NCI-H345 treated with DMSO at 0.1 percent for 48 hours (cell line): ENCODE measurements at regions not wholly inside any gene's neighbourhood (a gene's known extent, or its start where the extent isn't known, plus 50 kb on each side); places are given as distances from the start of the nearest gene placed in this dataset.

ENCODE experiments used
- DNase-seq: peaks from one replicate; lab custom pipeline; 2025; ENCODE audit not compliant: unreplicated experiment; lab: John Stamatoyannopoulos, UW

DNA sequence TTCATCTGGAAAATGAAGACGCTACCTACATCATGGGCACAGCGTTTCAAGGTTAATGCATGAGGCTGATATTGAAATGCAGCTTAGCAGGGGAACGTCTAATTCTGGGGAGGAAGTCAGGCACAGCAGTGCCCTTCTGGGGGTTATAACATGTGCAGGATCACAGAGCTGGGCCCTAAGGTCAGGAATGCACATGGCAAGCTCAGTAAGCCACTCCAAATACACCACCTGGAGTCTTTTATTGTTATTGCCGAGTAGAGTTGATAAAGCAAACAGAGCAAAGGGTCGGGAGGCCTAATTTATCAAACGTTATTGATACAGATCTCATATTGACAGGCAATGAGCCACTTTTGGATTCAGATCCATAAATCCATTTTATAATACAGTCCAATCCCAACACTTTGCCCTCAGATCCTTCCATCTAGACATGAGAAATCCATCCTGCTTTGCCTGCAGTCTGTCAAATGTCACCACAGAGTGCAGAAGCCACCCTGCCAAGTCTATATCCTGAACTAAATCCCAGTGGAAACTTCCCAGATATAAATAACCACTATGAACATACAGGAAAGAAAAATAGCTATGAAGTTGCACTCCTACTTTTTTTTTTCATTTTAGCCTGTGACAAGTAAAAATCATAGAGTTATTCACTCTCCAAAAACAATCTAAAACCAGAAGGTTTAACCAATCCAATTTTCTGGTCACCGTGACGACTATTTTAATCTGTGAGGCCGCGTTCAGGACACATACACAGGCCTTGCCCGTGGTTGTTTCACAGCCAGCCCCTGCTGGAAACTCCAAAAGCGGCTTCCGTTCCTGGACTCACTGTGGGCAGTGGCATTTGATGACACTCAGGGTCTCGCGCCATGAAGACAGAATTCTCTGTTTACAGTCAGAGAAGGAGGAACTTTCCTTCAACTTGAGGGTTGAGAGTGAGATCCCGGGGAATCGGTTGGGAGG is 335.4 kb downstream of the DHX15 start:
- DNase-seq: no peak

DNA sequence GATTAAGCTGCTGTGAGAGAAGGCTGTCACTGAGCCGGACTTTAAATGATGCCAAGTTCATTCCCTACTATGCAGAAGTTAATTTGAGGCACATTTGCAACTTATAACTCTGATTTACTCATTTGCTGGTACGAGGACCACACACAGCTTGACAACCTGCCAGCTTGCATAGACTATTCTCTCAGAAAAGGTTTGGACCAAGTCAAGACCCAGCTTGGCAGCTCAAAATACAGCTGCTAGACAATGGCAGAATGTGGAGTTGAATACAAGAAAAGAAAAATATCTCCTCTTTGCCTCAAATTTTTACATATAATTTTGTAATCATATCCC is 338.9 kb downstream of the DHX15 start:
- DNase-seq: no peak

DNA sequence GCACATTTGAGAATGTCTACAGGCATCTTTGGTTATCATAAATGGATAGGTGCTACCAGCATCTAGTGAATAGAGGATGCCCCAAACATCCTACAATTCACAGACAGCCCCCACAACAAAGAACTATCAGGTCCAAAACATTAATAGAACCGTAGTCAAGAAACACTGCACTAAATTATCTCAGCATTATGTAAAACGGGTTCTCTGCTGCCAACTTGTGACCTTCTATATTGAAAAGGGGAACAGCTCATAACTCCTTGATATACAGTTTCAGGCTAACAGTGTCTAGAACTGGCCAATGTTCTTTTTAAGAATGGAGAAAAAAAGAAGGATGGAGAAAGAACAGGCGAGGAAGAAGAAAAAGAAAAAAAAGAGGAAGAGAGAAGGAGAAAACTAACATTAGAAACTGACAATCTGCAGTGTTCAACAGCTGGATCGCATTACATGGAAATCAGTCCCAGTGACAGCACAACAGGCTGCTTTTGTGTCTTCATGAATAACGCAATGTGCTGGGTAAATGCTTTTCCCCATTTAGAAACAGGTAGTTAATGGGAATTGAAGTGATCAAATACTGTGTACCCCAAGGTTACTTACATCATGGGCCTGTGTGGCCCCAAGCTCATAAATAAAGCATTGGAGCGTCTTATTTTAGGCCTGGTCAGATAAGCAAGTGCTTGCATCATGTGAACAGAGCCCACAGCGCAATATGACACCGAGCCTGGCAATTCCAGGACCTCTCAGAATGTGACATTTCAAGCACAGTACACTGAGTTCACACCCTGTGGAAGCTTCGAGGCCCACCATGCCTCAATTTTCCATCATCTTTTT is 339.5 kb downstream of the DHX15 start:
- no peak for DNase-seq

DNA sequence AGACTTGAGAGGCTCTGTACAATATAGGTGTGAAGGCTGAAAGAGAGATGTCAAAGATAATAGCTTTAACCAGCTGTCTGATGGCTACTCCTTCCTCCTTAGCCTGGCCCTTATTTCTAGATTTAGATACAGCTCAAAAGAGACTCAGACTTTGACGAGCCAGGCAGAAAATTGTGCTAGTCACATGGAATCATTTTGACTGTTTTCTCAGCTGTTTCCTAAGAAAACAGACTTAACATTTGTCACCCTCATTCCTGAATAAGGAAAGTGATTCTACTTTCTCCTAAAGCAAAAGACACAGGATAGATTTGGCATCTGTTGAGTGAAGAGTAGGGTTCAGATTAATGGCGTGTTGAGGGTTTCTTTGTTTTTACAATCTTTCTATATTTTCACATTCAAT is 340.7 kb downstream of the DHX15 start:
- no peak for DNase-seq

DNA sequence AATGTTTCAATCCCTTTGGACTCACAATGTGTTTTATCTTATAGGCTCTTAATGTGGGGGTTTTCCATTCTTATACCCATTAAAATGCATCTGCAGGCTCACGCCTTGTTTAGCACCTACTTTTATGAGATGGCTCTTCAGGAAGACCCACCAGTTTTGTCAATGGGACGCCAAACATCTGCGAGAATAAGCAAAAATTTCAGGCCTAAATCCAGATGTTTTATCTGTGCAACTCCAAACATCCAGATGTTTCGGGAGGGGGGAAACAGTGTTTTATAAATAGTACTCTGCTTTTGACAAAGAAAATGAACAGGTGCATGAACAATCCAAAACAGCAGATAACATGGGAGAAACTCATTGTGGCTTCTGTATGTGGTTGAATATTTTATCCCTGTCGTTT is 342.8 kb downstream of the DHX15 start:
- DNase-seq: no peak

DNA sequence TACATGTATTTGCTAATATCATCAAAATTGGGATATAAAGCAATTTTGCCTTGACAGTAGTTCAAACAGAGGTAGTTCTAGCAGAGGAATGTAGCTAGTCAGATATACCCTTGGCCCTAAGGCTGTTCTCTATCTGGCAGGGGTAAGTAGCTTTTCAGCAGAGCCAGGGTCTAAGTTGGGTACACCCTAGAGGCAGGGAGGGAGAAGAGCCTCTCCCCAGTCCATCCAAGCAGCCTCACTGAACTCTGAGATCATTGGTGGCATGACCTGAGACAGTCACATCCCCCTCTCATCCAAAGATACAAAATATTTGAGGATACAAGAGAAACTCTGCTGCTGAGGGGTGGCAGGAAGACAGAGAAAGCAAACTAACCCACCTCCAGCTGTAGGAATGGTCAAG is 343.7 kb downstream of the DHX15 start:
- no peak for DNase-seq

DNA sequence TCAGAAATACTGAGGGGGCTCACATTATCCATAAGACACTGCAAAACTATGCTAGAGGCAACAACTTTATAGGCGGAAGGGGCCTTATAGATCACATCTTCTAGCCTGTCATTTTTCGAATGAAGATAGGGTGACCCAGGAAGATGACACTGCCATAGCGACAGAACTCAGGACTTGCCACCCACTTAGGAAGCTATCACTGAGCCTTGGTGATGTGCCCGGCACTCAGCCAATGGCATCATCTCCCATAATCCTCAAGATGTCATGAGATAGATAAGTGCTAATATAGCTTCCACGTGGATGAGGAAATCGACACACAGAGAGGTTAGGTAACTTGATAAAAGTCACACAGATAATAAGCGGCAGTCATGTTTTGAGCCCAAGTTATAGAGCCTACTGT is 346.6 kb downstream of the DHX15 start:
- no peak for DNase-seq

DNA sequence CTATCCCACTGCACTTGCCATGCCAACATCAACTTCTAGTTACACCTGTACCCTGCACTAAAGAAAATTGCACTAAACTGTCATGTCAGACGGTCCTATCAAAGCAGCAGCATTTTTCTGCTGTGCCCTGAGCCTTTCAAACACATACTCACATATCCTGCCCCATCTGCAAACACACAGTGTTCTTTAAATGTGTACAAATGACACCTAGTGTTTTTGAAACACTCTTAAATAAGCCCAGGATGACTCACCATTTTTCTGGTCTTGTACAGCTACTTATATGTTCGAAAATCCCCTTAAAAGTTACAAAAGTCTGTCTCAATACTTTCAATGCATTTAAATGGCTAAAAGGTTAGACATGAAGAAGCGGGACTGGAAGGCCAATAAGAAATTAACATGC is 346.7 kb upstream of the PPARGC1A start:
- no peak for DNase-seq

DNA sequence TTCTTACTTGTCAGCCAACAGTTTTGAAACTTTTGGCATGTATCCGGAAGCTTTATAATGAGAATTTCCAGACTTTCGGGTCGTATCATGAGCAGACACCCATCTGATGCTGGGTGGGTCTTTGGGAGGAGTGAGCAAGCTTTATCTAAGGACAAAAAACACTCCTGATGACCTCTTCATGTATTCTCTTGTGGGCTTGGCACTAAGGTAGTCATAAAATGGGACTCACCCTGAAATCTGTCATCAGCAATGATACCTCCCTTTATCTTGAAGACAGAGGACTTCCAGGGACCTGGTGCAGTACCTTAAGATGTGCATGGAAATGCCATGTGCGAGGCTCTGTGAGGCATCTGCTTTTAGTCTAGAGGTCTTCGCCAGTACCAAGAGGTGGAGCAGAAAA is 346.3 kb upstream of the PPARGC1A start:
- no peak for DNase-seq

DNA sequence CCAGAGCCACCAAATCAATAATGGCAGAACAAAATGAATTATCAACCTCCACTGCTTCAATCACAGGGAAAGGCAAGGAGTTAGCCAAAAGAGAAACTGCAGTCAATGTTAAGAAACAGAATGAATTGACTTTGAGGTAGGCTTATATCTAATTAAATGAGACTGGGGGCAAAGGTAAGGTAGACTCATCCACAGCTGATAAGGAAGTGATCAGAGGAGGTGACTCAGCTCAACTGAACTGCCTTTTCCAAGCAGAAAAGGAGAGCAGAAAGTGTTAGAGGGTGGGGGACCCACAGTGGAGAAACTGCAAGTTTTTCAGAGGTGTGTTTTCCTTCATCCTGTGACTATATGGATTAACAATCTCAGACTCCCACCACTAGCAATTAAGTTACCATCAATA is 345.8 kb upstream of the PPARGC1A start:
- no peak for DNase-seq

DNA sequence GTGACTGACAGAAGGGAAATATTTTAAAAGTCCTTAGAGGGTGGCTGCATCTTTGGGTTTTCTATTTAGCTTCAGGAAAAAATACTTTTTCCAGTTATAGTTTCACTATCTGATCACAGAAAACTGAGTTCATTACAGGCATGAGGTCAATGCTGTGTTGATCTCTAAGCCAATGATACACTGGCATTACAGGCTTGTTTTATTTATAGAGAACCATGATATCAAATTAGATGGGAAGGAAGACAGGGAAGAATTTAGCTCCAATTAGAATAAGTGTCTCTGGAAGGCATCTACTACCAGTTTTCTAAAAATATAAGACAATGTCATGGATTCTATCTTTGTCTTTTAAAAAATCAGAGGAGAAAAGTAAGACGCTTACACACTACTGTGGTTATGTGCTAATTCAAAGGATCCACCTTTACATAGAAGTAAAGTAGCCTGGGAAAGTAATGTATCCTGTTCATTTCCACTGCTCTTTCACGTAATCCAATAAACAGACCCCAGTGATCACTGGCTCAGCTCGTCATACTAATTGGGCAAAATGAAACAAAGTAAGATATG is 344.5 kb upstream of the PPARGC1A start:
- DNase-seq: no peak

DNA sequence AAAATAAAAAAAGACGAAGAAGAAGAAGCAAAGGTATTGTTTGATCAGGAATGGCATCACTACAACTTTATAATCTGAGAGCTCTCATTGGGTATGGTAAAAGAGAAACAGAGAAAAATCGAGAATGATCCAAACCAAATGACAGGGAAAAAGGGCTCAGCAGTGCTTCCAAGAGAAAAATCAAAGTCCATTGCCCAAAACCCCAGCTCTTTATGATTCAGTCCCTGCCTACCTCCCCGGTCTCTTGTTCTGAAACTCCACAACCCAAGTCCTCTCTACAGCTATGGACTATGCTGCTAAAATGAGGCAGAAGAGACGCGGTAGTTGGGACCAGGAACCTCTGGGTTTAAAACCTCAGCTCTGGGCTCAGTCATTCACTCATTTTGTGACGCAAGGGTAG is 341.1 kb upstream of the PPARGC1A start:
- DNase-seq: no peak

DNA sequence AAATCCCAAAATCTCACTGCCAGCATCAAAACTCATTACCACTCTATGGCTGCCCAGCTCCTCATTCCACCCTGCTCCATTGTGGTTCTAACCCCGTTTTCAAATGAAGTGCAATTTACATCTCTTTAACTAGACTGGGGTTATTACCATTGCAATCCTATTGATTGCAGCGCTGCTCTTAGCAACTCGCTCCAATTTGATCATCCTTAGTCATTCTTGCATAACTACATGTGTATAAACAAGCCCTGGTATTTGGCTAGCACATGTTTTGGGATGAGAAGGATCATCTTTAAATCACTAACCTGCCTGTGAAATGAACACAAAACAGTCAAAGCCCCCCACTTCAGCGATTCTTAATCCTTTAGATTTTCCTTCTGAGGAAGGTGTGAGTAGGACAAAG is 340.1 kb upstream of the PPARGC1A start:
- no peak for DNase-seq

DNA sequence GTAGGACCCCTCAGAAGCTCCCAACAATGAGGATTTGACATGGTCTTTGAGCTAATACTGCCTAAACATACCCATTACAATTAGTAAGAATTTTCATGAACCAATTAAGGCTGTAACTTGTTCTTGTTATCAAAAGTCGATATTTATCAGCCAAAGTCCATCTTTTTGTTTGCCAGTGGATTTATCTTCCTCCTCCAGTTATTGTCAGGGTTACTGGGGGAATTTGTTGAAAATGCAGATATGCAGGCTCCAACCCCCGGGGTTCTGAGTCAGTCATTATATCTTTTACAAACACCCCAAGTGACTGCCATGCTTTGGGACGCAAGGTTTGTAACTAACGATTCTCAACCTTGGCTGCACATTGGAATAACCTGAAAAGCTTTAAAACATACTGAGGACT is 338.8 kb upstream of the PPARGC1A start:
- DNase-seq: no peak

DNA sequence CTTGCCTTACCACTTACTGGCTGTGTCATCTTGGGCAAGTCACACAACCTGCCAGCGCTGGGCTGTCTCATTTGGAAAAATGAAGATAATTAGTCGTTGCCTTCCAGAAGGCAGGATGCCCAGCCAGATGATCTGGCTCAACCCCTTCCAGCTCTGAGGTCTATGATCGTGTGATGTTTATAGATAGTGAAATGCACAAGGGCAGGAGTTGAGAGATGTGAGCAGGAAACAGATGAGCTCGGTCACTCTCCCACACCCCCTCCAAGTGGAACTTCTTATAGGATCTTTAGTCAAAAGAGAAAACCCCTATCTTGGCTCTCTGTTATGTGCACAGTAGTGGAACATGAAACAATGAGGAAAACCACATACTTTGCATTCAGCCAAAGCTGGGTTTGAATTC is 336.8 kb upstream of the PPARGC1A start:
- DNase-seq: no peak

DNA sequence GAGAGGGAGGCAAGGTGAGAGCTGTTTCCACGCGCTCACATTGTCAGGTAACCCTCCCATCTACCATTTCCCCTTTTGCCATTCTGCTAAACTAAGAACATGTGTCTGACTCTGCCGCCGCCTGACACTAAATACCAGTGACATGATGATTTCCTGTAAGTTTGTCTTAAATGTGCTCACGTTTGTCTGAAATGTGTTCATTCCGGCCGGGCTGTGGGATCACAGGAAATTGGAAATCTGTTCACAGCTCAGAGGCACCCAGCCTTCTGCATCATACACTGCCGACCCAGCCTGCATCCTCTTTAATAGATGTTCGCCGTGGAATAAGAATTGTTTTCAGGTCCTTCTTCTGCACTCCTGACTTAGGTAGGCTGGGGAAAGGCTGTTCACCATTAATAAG is 336.2 kb upstream of the PPARGC1A start:
- DNase-seq: no peak

DNA sequence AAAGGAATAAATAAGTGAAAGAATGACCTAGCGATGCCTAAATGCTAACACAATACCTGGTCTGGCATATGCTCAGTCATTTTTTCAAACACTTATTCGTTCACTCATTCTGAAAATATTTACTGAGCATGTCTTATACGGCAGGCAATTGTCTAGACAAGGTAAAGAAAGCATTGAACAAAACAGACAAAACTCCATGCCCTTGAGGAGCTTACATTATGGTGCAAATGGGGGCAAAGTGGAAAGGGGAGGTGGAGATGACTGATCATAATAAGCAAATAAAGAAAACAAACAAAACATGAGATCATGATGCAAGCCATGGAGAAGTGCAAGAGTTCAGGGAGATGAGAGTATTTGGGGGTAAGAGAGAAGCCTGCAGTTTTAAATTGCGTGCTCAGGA is 334.6 kb upstream of the PPARGC1A start:
- no peak for DNase-seq

DNA sequence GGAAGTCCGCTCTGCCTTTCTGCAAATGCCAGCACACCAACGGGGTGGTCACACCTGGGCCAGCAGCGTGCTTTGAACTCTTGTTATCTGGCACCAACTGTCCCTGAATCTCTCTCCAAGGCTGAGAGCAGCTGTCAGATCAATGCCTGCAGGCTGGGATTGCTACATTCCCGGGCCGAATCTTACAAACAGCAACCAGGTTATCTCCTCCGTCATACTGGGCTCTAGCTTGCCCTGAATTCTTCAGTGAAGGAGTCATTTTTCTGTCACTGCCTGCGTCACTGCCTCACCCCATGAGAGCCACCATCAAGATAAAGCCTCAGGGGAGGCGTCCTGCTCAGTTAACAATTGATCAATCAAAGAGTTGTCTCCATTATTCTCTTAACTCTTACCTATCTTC is 329.4 kb upstream of the PPARGC1A start:
- DNase-seq: no peak

DNA sequence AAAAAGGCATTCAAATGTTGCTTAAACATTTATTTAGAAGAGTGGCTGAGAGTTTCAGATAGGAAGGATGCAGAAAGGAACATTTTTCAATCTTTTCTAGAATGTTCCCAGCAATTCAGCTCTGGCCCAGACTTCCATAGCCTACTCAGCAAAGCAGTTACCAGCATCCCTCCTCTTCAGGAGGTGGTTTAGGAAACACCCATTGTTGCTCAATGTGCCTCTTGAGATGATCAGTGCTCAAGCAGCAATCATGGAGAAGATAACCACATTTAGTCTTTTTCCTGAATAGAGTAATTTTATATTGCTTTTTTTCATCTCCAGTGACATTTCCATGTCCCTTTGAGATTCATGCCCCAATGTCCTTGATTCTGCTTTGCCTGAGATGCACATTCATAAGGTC is 328.7 kb upstream of the PPARGC1A start:
- no peak for DNase-seq

DNA sequence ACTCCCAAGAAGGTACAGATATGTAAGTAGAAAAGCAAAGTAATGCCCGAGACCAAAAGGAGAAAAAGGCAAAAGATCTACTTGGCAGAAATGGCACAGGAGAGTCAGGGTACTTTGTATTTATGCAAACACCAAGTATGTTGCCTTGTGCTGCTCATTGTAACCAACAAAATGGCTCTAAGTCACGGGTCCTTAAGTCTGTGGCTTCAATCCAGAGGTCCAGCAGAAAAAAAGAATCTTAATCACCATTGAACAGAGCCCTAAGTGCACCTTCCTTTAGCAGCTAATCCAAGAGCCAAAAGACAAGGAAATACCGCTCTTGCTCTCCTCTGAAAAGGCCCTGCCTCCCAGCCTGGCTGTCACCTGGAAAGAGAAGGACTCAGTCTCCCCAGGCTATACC is 324.9 kb upstream of the PPARGC1A start:
- DNase-seq: no peak

DNA sequence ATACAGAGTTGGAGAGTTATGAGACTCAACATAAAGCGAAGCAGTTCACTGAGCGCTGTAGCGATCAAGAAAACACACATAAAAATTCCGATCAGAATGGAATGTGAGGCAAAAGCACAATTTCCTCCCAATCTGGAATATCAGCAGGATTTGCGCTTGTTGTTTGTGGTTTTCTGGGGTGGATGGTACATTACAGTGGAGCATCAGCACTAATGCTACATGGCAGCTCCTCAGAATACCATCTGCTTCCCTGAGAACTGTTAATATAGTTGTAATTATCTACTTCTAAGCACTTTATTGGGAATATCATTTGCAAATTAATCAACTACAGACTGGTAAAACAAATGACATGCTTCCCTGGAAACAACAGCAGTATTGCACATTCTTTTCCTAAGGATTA is 324.1 kb upstream of the PPARGC1A start:
- no peak for DNase-seq

DNA sequence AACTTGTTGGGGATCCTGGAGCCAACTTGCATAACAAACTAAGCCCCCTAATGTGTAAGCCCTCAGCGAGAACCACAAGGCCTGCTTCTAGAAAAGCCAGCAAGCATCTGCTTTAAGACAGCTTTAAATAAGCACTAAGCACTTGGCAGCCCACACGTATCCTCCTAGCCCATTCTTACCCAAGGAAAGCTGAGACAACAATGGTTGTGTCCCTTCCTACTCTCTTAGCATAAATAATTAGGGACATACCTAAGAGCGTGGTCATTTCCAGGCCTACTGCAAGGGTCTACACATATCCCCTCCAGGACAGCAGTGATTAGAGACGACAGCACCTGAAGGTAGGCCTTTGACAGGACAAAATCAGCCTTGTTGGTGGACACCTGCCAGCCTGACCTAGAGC is 322.8 kb upstream of the PPARGC1A start:
- no peak for DNase-seq
